WTC11 (cell line): ENCODE measurements at regions not wholly inside any gene's neighbourhood (a gene's known extent, or its start where the extent isn't known, plus 50 kb on each side); places are given as distances from the start of the nearest gene placed in this dataset.
A peak's percentile ranks its signal among the peaks of the same experiment; 100 is the strongest.

Experiments
- ATAC-seq: fragments of 200-7000 bp; cut with Tn5 transposase; 2 replicates; pipeline ENCODE4 v1.10.0; 2021; ENCODE audit warnings: mild to moderate bottlenecking, moderate library complexity
- CTCF ChIA-PET: fragments of 300-600 bp; sonication (Branson Sonifier 250); formaldehyde crosslinking; loops from one replicate; lab custom pipeline; 2021; ENCODE audit warnings: antibody characterized with exemption; lab: Charles Lee
- POLR2A ChIA-PET: fragments of 350-600 bp; sonication (Branson Sonifier 250); formaldehyde crosslinking; loops from one replicate; lab custom pipeline; 2021; ENCODE audit warnings: antibody characterized with exemption; lab: Charles Lee
- DNase-seq: peaks from one replicate; pipeline ENCODE4 v3.0.0; 2021; ENCODE audit warnings: low spot score
- H3K27ac Mint-ChIP-seq: 2 replicates; pipeline ENCODE4 v1.8.0; 2021; ENCODE audit warnings: mixed read lengths
- H3K27me3 Mint-ChIP-seq: 2 replicates; pipeline ENCODE4 v1.8.0; 2021; ENCODE audit warnings: low read depth, mild to moderate bottlenecking, moderate library complexity, mixed read lengths
- H3K36me3 Mint-ChIP-seq: 2 replicates; pipeline ENCODE4 v1.8.0; 2021; ENCODE audit warnings: mixed read lengths
- H3K4me1 Mint-ChIP-seq: 2 replicates; pipeline ENCODE4 v1.8.0; 2022; ENCODE audit warnings: mixed read lengths
- H3K4me3 Mint-ChIP-seq: 2 replicates; pipeline ENCODE4 v1.8.0; 2021; ENCODE audit warnings: mild to moderate bottlenecking, moderate library complexity, mixed read lengths
- H3K9me3 Mint-ChIP-seq: 2 replicates; pipeline ENCODE4 v1.8.0; 2021; ENCODE audit warnings: mixed read lengths
- ATF6 ChIP-seq: sonication (generic); formaldehyde crosslinking; IDR thresholded peaks from 2 replicates; pipeline ENCODE4 v1.8.1; 2023; ENCODE audit warnings: mild to moderate bottlenecking, missing genetic modification reagents
- CBFB ChIP-seq: sonication (generic); formaldehyde crosslinking; IDR thresholded peaks from 2 replicates; pipeline ENCODE4 v1.8.1; 2022; ENCODE audit warnings: mild to moderate bottlenecking, low read depth, missing genetic modification reagents
- CREM ChIP-seq: sonication (generic); formaldehyde crosslinking; IDR thresholded peaks from 2 replicates; pipeline ENCODE4 v1.8.1; 2022; ENCODE audit warnings: mild to moderate bottlenecking, missing genetic modification reagents, moderate library complexity
- E2F5 ChIP-seq: sonication (generic); formaldehyde crosslinking; IDR thresholded peaks from 2 replicates; pipeline ENCODE4 v1.8.1; 2022; ENCODE audit warnings: mild to moderate bottlenecking, moderate library complexity, missing genetic modification reagents
- EMX1 ChIP-seq: fragments of 250-450 bp; sonication (Bioruptor Pico); IDR thresholded peaks from 2 replicates; pipeline ENCODE4 v1.8.0; 2021; ENCODE audit warnings: mild to moderate bottlenecking
- ETV6 ChIP-seq: sonication (generic); formaldehyde crosslinking; IDR thresholded peaks from 2 replicates; pipeline ENCODE4 v1.8.1; 2022; ENCODE audit warnings: mild to moderate bottlenecking, missing genetic modification reagents
- FOXK1 ChIP-seq: sonication (generic); formaldehyde crosslinking; IDR thresholded peaks from 2 replicates; pipeline ENCODE4 v1.8.0; 2022; ENCODE audit warnings: mild to moderate bottlenecking, moderate library complexity, missing genetic modification reagents
- HMGA2 ChIP-seq: fragments of 250-450 bp; sonication (Bioruptor Pico); IDR thresholded peaks from 2 replicates; pipeline ENCODE4 v1.4.0; 2021; ENCODE audit warnings: mild to moderate bottlenecking, moderate library complexity
- IRF2 ChIP-seq: sonication (generic); formaldehyde crosslinking; IDR thresholded peaks from 2 replicates; pipeline ENCODE4 v1.8.0; 2022; ENCODE audit warnings: low read depth, missing genetic modification reagents, borderline replicate concordance
- JUN ChIP-seq: sonication (generic); formaldehyde crosslinking; IDR thresholded peaks from 2 replicates; pipeline ENCODE4 v1.8.0; 2023; ENCODE audit warnings: mild to moderate bottlenecking, missing genetic modification reagents
- NR2C2 ChIP-seq: sonication (generic); formaldehyde crosslinking; IDR thresholded peaks from 2 replicates; pipeline ENCODE4 v1.8.0; 2022; ENCODE audit warnings: mild to moderate bottlenecking, missing genetic modification reagents
- NR3C1 ChIP-seq: sonication (generic); formaldehyde crosslinking; conservative IDR thresholded peaks from 2 replicates; pipeline ENCODE4 v1.8.1; 2023; ENCODE audit warnings: low read depth, mild to moderate bottlenecking, missing genetic modification reagents
- OVOL2 ChIP-seq: fragments of 250-450 bp; sonication (Bioruptor Pico); IDR thresholded peaks from 2 replicates; pipeline ENCODE4 v1.9.0; 2021; ENCODE audit warnings: mild to moderate bottlenecking, borderline replicate concordance
- RORB ChIP-seq: fragments of 250-450 bp; sonication (Bioruptor Pico); IDR thresholded peaks from 2 replicates; pipeline ENCODE4 v1.9.0; 2021; ENCODE audit warnings: mild to moderate bottlenecking
- SMAD3 ChIP-seq: sonication (generic); formaldehyde crosslinking; IDR thresholded peaks from 2 replicates; pipeline ENCODE4 v1.8.0; 2022; ENCODE audit warnings: missing genetic modification reagents, mild to moderate bottlenecking, borderline replicate concordance
- SOX15 ChIP-seq: fragments of 250-450 bp; sonication (Bioruptor Pico); IDR thresholded peaks from 2 replicates; pipeline ENCODE4 v1.9.0; 2021; ENCODE audit warnings: mild to moderate bottlenecking
- SP1 ChIP-seq: sonication (generic); formaldehyde crosslinking; conservative IDR thresholded peaks from 2 replicates; pipeline ENCODE4 v1.8.1; 2022; ENCODE audit warnings: missing genetic modification reagents
- ZBTB21 ChIP-seq: sonication (generic); formaldehyde crosslinking; IDR thresholded peaks from 2 replicates; pipeline ENCODE4 v1.8.1; 2023; ENCODE audit warnings: mild to moderate bottlenecking, missing genetic modification reagents, borderline replicate concordance
- ZNF138 ChIP-seq: sonication (generic); formaldehyde crosslinking; conservative IDR thresholded peaks from 2 replicates; pipeline ENCODE4 v1.8.1; 2022; ENCODE audit warnings: mild to moderate bottlenecking, moderate library complexity, missing genetic modification reagents
- ZNF263 ChIP-seq: sonication (generic); formaldehyde crosslinking; IDR thresholded peaks from 2 replicates; pipeline ENCODE4 v1.8.1; 2022; ENCODE audit warnings: low read depth, mild to moderate bottlenecking, moderate library complexity, missing genetic modification reagents
- ZNF317 ChIP-seq: sonication (generic); formaldehyde crosslinking; IDR thresholded peaks from 2 replicates; pipeline ENCODE4 v1.8.1; 2023; ENCODE audit warnings: low read depth, mild to moderate bottlenecking, moderate library complexity, missing genetic modification reagents, borderline replicate concordance
- TF ChIP-seq, protein P1 (sequence below): sonication (generic); formaldehyde crosslinking; IDR thresholded peaks from 2 replicates; pipeline ENCODE4 v1.8.1; 2023; ENCODE audit warnings: mild to moderate bottlenecking, missing genetic modification reagents
- TF ChIP-seq, protein P2 (sequence below): sonication (generic); formaldehyde crosslinking; IDR thresholded peaks from 2 replicates; pipeline ENCODE4 v1.8.0; 2022; ENCODE audit warnings: mild to moderate bottlenecking, missing genetic modification reagents
- TF ChIP-seq, protein P3 (sequence below): fragments of 250-450 bp; sonication (Bioruptor Pico); IDR thresholded peaks from 2 replicates; pipeline ENCODE4 v1.9.0; 2021; ENCODE audit warnings: mild to moderate bottlenecking, borderline replicate concordance

- TF ChIP-seq, protein P1, sequence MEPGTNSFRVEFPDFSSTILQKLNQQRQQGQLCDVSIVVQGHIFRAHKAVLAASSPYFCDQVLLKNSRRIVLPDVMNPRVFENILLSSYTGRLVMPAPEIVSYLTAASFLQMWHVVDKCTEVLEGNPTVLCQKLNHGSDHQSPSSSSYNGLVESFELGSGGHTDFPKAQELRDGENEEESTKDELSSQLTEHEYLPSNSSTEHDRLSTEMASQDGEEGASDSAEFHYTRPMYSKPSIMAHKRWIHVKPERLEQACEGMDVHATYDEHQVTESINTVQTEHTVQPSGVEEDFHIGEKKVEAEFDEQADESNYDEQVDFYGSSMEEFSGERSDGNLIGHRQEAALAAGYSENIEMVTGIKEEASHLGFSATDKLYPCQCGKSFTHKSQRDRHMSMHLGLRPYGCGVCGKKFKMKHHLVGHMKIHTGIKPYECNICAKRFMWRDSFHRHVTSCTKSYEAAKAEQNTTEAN (CRISPR knock-in tag), result no peak
- no peak for TF ChIP-seq CREM (CRISPR knock-in tag)
Measured at GRCh38 chr2:196266351-196266750, 95.0 kb upstream of the STK17B start (continued).

GRCh38 chr2:196266855-196267254 is 95.5 kb upstream of the STK17B start:
- ChIA-PET CTCF (interaction anchor here (1.2 kb wide), 1 partner anchor 187 kb away, joined by 3 read pairs; no protein-coding TSS in a partner anchor), POLR2A (no interaction called here)
- Mint-ChIP-seq H3K4me3 (no peak overlapping the region), H3K9me3 (no peaks in the 10 kb centered on the region), H3K4me1 (peaks cover 18% of the 10 kb centered on the region), H3K27me3 (no peaks in the 10 kb centered on the region), H3K27ac (no peak overlapping the region), H3K36me3 (no peaks in the 10 kb centered on the region)
- DNase-seq, result no peak
- no peak for TF ChIP-seq E2F5
- no peak for ATAC-seq

DNA sequence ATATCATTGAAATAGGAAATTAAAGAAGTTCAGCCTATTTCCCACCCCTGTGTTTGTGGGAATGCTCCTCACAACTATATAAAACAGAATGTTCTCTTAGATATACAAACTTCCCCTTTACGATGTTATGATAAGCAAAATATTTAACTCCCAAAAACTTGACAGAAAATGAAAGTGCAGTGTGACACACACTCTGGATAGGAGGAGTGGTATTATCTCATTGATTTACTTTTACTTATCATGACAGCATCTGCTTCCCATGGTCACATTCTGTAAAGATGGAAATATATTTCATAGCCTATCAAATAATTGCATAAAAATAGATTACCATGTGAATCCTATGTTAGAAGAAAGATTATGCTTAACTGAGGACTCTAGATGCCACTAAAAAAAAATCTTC is 96.6 kb upstream of the STK17B start:
- DNase-seq (no peak), ATAC-seq (no peak)
- CTCF ChIA-PET, result no interaction called here
- no peak overlapping the region for H3K4me3 Mint-ChIP-seq
- POLR2A ChIA-PET, result interaction anchor here (0.6 kb wide), 1 partner anchor 1431 kb away, joined by 5 read pairs; no protein-coding TSS in a partner anchor
- no peaks in the 10 kb centered on the region for H3K27me3 Mint-ChIP-seq
- peaks cover 18% of the 10 kb centered on the region for H3K4me1 Mint-ChIP-seq
- no peaks in the 10 kb centered on the region for H3K36me3 Mint-ChIP-seq
- TF ChIP-seq FOXK1 (CRISPR knock-in tag), result no peak
- no peak for TF ChIP-seq ZNF317 (CRISPR knock-in tag)
- no peak for TF ChIP-seq NR3C1 (CRISPR knock-in tag)
- no peak for TF ChIP-seq JUN (CRISPR knock-in tag)
- TF ChIP-seq CBFB (CRISPR knock-in tag), result no peak
- TF ChIP-seq ETV6 (CRISPR knock-in tag), result no peak
- no peak for TF ChIP-seq ZNF263 (CRISPR knock-in tag)
- TF ChIP-seq NR2C2 (CRISPR knock-in tag), result no peak
- no peak for TF ChIP-seq EMX1 (CRISPR knock-in tag)
- TF ChIP-seq HMGA2 (CRISPR knock-in tag), result no peak
- TF ChIP-seq OVOL2, result no peak
- no peak for TF ChIP-seq SOX15
- H3K9me3 Mint-ChIP-seq, result no peaks in the 10 kb centered on the region
- H3K27ac Mint-ChIP-seq, result no peak overlapping the region

GRCh38 chr2:196268538-196269338 is 97.4 kb upstream of the STK17B start:
- Mint-ChIP-seq H3K27ac (peak overlapping the region; percentile 43; the same call in 1 of the 2 replicates), H3K4me3 (no peak overlapping the region), H3K4me1 (peaks cover 18% of the 10 kb centered on the region), H3K36me3 (no peaks in the 10 kb centered on the region), H3K27me3 (no peaks in the 10 kb centered on the region), H3K9me3 (no peaks in the 10 kb centered on the region)
- CTCF ChIA-PET, result no interaction called here
- no peak for ATAC-seq
- POLR2A ChIA-PET, result interaction anchor here (0.6 kb wide), 1 partner anchor 1432 kb away, joined by 5 read pairs; no protein-coding TSS in a partner anchor
- DNase-seq, result no peak
- TF ChIP-seq ATF6 (CRISPR knock-in tag), result no peak
- TF ChIP-seq RORB (CRISPR knock-in tag), result no peak
- TF ChIP-seq, protein P2, sequence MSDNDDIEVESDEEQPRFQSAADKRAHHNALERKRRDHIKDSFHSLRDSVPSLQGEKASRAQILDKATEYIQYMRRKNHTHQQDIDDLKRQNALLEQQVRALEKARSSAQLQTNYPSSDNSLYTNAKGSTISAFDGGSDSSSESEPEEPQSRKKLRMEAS (CRISPR knock-in tag), result no peak
- TF ChIP-seq ZBTB21, result no peak
- TF ChIP-seq, protein P3, sequence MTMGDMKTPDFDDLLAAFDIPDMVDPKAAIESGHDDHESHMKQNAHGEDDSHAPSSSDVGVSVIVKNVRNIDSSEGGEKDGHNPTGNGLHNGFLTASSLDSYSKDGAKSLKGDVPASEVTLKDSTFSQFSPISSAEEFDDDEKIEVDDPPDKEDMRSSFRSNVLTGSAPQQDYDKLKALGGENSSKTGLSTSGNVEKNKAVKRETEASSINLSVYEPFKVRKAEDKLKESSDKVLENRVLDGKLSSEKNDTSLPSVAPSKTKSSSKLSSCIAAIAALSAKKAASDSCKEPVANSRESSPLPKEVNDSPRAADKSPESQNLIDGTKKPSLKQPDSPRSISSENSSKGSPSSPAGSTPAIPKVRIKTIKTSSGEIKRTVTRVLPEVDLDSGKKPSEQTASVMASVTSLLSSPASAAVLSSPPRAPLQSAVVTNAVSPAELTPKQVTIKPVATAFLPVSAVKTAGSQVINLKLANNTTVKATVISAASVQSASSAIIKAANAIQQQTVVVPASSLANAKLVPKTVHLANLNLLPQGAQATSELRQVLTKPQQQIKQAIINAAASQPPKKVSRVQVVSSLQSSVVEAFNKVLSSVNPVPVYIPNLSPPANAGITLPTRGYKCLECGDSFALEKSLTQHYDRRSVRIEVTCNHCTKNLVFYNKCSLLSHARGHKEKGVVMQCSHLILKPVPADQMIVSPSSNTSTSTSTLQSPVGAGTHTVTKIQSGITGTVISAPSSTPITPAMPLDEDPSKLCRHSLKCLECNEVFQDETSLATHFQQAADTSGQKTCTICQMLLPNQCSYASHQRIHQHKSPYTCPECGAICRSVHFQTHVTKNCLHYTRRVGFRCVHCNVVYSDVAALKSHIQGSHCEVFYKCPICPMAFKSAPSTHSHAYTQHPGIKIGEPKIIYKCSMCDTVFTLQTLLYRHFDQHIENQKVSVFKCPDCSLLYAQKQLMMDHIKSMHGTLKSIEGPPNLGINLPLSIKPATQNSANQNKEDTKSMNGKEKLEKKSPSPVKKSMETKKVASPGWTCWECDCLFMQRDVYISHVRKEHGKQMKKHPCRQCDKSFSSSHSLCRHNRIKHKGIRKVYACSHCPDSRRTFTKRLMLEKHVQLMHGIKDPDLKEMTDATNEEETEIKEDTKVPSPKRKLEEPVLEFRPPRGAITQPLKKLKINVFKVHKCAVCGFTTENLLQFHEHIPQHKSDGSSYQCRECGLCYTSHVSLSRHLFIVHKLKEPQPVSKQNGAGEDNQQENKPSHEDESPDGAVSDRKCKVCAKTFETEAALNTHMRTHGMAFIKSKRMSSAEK (CRISPR knock-in tag), result no peak
- no peak for TF ChIP-seq SP1 (CRISPR knock-in tag)
- no peak for TF ChIP-seq IRF2 (CRISPR knock-in tag)
- no peak for TF ChIP-seq ZNF138 (CRISPR knock-in tag)
- TF ChIP-seq SMAD3, result no peak
